ENCODE measurements at regions not wholly inside any gene's neighbourhood (a gene's known extent, or its start where the extent isn't known, plus 50 kb on each side); places are given as distances from the start of the nearest gene placed in this dataset.

GRCh38 chr20:52268184-52268749, 76.7 kb upstream of the ZFP64 start (continued):
- TF ChIP-seq, protein P1, sequence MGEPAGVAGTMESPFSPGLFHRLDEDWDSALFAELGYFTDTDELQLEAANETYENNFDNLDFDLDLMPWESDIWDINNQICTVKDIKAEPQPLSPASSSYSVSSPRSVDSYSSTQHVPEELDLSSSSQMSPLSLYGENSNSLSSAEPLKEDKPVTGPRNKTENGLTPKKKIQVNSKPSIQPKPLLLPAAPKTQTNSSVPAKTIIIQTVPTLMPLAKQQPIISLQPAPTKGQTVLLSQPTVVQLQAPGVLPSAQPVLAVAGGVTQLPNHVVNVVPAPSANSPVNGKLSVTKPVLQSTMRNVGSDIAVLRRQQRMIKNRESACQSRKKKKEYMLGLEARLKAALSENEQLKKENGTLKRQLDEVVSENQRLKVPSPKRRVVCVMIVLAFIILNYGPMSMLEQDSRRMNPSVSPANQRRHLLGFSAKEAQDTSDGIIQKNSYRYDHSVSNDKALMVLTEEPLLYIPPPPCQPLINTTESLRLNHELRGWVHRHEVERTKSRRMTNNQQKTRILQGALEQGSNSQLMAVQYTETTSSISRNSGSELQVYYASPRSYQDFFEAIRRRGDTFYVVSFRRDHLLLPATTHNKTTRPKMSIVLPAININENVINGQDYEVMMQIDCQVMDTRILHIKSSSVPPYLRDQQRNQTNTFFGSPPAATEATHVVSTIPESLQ (CRISPR knock-in tag; IDR thresholded peaks at IDR 0.05), result no peak
- TF ChIP-seq, protein P2, sequence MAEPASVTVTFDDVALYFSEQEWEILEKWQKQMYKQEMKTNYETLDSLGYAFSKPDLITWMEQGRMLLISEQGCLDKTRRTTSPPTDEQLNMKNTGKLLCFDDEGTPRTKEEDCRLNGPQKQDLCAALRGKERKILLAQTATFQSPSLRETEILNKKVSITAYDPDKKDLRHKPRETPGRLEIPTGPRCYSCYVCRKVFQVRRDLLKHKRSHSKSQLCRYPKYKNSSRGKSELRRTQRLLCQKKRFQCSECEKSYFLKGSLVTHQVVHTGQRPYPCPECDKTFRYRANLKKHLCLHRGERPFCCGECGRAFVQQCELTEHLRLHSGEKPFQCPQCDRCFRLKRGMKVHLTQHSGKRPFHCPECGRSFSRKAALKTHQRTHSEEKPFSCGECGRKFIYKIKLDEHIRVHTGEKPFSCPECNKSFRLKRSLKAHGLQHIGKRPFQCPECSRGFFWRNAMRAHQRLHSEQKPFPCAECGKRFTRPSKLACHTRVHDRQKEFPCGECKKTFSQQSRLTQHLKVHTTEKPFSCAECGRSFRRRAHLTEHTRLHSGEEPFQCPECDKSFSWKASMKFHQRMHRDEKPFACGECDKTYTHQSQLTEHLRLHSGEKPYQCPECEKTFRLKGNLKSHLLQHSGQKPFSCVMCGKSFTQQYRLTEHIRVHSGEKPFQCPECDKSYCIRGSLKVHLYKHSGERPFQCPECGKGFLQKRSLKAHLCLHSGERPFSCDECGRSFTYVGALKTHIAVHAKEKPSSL (CRISPR knock-in tag; conservative IDR thresholded peaks at IDR 0.05), result no peak
- no peak for TF ChIP-seq NFE2L1 (CRISPR knock-in tag; IDR thresholded peaks at IDR 0.05)
- TF ChIP-seq, protein P3, sequence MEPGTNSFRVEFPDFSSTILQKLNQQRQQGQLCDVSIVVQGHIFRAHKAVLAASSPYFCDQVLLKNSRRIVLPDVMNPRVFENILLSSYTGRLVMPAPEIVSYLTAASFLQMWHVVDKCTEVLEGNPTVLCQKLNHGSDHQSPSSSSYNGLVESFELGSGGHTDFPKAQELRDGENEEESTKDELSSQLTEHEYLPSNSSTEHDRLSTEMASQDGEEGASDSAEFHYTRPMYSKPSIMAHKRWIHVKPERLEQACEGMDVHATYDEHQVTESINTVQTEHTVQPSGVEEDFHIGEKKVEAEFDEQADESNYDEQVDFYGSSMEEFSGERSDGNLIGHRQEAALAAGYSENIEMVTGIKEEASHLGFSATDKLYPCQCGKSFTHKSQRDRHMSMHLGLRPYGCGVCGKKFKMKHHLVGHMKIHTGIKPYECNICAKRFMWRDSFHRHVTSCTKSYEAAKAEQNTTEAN (CRISPR knock-in tag; IDR thresholded peaks at IDR 0.05), result no peak
- no peak for TF ChIP-seq TCF7 (CRISPR knock-in tag; IDR thresholded peaks at IDR 0.05; ENCODE audit: low read depth)

- Mint-ChIP-seq H3K9me3 (no peaks in the 10 kb centered on the region), H3K4me3 (no peak overlapping the region), H3K36me3 (no peaks in the 10 kb centered on the region), H3K27me3 (ENCODE audit: low read depth) (no peaks in the 10 kb centered on the region; the same call in 1 of the 2 replicates), H3K4me1 (no peaks in the 10 kb centered on the region), H3K27ac (no peak overlapping the region)
- CTCF ChIA-PET, result no interaction called here
- TF ChIP-seq NR1H2 (CRISPR knock-in tag; IDR thresholded peaks at IDR 0.05) (no peak), ZMAT4 (CRISPR knock-in tag; IDR thresholded peaks at IDR 0.05) (no peak)
- TF ChIP-seq, protein P4, sequence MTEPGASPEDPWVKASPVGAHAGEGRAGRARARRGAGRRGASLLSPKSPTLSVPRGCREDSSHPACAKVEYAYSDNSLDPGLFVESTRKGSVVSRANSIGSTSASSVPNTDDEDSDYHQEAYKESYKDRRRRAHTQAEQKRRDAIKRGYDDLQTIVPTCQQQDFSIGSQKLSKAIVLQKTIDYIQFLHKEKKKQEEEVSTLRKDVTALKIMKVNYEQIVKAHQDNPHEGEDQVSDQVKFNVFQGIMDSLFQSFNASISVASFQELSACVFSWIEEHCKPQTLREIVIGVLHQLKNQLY (CRISPR knock-in tag; IDR thresholded peaks at IDR 0.05), result no peak
- no peak for DNase-seq (ENCODE audit: low spot score)
- ATAC-seq, result no peak
- POLR2A ChIA-PET, result no interaction called here
These were observed 75.8 kb upstream of the ZFP64 start for GRCh38 chr20:52267418-52267817.

DNA sequence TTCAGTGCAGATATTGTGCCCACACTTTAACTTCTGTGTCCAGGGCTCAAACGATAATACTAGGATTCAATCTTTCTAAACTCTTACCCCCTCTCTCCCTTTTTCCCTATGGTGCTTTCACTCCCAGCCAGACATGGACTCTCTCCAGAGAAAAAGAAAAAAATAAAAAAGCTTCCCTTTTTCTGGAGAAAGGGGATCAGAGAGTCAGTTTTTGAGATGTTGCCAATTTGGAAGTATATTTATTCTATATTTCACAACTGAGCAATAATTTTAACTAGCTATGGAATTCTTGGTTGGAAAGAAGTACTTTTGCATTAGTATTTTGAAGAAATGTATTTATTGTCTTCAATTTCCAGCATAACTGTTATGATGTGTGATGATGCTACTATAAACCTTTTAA, 72.2 kb upstream of the ZFP64 start:
- CTCF ChIA-PET, result no interaction called here
- DNase-seq (ENCODE audit: low spot score) (no peak), ATAC-seq (no peak)
- Mint-ChIP-seq H3K36me3 (no peaks in the 10 kb centered on the region), H3K4me3 (no peak overlapping the region), H3K27me3 (ENCODE audit: low read depth) (no peaks in the 10 kb centered on the region; the same call in 1 of the 2 replicates), H3K4me1 (no peaks in the 10 kb centered on the region), H3K9me3 (peaks cover 6% of the 10 kb centered on the region), H3K27ac (no peak overlapping the region)
- POLR2A ChIA-PET, result no interaction called here
- no peak for TF ChIP-seq RELA (CRISPR knock-in tag; IDR thresholded peaks at IDR 0.05; ENCODE audit: borderline replicate concordance)
- no peak for TF ChIP-seq SOX15 (CRISPR knock-in tag; IDR thresholded peaks at IDR 0.05)
- TF ChIP-seq ZNF532 (CRISPR knock-in tag; IDR thresholded peaks at IDR 0.05; ENCODE audit: borderline replicate concordance), result no peak
- no peak for TF ChIP-seq TCF7 (CRISPR knock-in tag; IDR thresholded peaks at IDR 0.05; ENCODE audit: low read depth)
- TF ChIP-seq, protein P5, sequence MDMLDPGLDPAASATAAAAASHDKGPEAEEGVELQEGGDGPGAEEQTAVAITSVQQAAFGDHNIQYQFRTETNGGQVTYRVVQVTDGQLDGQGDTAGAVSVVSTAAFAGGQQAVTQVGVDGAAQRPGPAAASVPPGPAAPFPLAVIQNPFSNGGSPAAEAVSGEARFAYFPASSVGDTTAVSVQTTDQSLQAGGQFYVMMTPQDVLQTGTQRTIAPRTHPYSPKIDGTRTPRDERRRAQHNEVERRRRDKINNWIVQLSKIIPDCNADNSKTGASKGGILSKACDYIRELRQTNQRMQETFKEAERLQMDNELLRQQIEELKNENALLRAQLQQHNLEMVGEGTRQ (CRISPR knock-in tag; IDR thresholded peaks at IDR 0.05), result no peak
- no peak for TF ChIP-seq NFYB (CRISPR knock-in tag; conservative IDR thresholded peaks at IDR 0.05; ENCODE audit: low read depth)
- TF ChIP-seq SP1 (CRISPR knock-in tag; conservative IDR thresholded peaks at IDR 0.05), result no peak
- no peak for TF ChIP-seq FOXP1 (CRISPR knock-in tag; IDR thresholded peaks at IDR 0.05; ENCODE audit: borderline replicate concordance)
- TF ChIP-seq, protein P6, sequence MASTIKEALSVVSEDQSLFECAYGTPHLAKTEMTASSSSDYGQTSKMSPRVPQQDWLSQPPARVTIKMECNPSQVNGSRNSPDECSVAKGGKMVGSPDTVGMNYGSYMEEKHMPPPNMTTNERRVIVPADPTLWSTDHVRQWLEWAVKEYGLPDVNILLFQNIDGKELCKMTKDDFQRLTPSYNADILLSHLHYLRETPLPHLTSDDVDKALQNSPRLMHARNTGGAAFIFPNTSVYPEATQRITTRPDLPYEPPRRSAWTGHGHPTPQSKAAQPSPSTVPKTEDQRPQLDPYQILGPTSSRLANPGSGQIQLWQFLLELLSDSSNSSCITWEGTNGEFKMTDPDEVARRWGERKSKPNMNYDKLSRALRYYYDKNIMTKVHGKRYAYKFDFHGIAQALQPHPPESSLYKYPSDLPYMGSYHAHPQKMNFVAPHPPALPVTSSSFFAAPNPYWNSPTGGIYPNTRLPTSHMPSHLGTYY (CRISPR knock-in tag; IDR thresholded peaks at IDR 0.05), result no peak
- no peak for TF ChIP-seq ZNF396 (CRISPR knock-in tag; IDR thresholded peaks at IDR 0.05; ENCODE audit: borderline replicate concordance)

Data from WTC11 (cell line).